H9 (cell line): ENCODE measurements at regions not wholly inside any gene's neighbourhood (a gene's known extent, or its start where the extent isn't known, plus 50 kb on each side); places are given as distances from the start of the nearest gene placed in this dataset.

Experiments
- DNase-seq: peaks from one replicate; pipeline ENCODE4 v3.0.0-alpha.2; 2017
- H2AFZ ChIP-seq: one replicate; pipeline ENCODE4 v1.6.1; 2013; ENCODE audit warnings: mild to moderate bottlenecking, low read length, control low read depth, moderate library complexity
- H2AK5ac ChIP-seq: 2 replicates; pipeline ENCODE4 v1.6.1; 2013; ENCODE audit warnings: low read length, control low read depth, mixed read lengths; ENCODE audit not compliant: insufficient read length
- H2BK120ac ChIP-seq: one replicate; pipeline ENCODE4 v1.6.1; 2013; ENCODE audit warnings: low read depth, mild to moderate bottlenecking, low read length, control low read depth, inconsistent platforms; ENCODE audit not compliant: poor library complexity, severe bottlenecking
- H2BK12ac ChIP-seq: 2 replicates; pipeline ENCODE4 v1.6.1; 2013; ENCODE audit warnings: low read length, control low read depth, mixed read lengths, low read depth; ENCODE audit not compliant: insufficient read length
- H2BK15ac ChIP-seq: 2 replicates; pipeline ENCODE4 v1.6.1; 2013; ENCODE audit warnings: low read depth, low read length, control low read depth
- H2BK20ac ChIP-seq: one replicate; pipeline ENCODE4 v1.6.1; 2013; ENCODE audit warnings: low read depth, mild to moderate bottlenecking, low read length, control low read depth, inconsistent platforms; ENCODE audit not compliant: poor library complexity, severe bottlenecking
- H2BK5ac ChIP-seq: 2 replicates; pipeline ENCODE4 v1.6.1; 2013; ENCODE audit warnings: low read length, control low read depth, mixed read lengths; ENCODE audit not compliant: insufficient read length
- H3K14ac ChIP-seq: 2 replicates; pipeline ENCODE4 v1.6.1; 2013; ENCODE audit warnings: low read length, control low read depth; ENCODE audit not compliant: insufficient read depth
- H3K18ac ChIP-seq: 2 replicates; pipeline ENCODE4 v1.6.1; 2013; ENCODE audit warnings: low read depth, mild to moderate bottlenecking, mixed read lengths, low read length, control low read depth; ENCODE audit not compliant: insufficient read length
- H3K23ac ChIP-seq: 2 replicates; pipeline ENCODE4 v1.6.1; 2013; ENCODE audit warnings: low read length, control low read depth, mixed read lengths, low read depth; ENCODE audit not compliant: insufficient read length
- H3K23me2 ChIP-seq: 2 replicates; pipeline ENCODE4 v1.6.1; 2013; ENCODE audit warnings: low read depth, mild to moderate bottlenecking, mixed read lengths, low read length, control low read depth; ENCODE audit not compliant: insufficient read length, poor library complexity, severe bottlenecking
- H3K27ac ChIP-seq: 2 replicates; pipeline ENCODE4 v1.5.1; 2013; ENCODE audit warnings: low read length, control low read depth, mixed read lengths, low read depth; ENCODE audit not compliant: insufficient read length
- H3K27me3 ChIP-seq: 2 replicates; pipeline ENCODE4 v1.6.1; 2013; ENCODE audit warnings: low read length, control low read depth, inconsistent platforms; ENCODE audit not compliant: insufficient read depth
- H3K4ac ChIP-seq: 2 replicates; pipeline ENCODE4 v1.6.1; 2013; ENCODE audit warnings: low read depth, mild to moderate bottlenecking, control low read depth, inconsistent platforms, low read length, moderate library complexity
- H3K4me1 ChIP-seq: 2 replicates; pipeline ENCODE4 v1.6.1; 2013; ENCODE audit warnings: low read length, control low read depth, inconsistent platforms; ENCODE audit not compliant: insufficient read depth
- H3K4me2 ChIP-seq: 2 replicates; pipeline ENCODE4 v1.6.1; 2013; ENCODE audit warnings: low read length, control low read depth, mixed read lengths; ENCODE audit not compliant: insufficient read length, insufficient read depth
- H3K56ac ChIP-seq: 2 replicates; pipeline ENCODE4 v1.6.1; 2013; ENCODE audit warnings: low read depth, mild to moderate bottlenecking, mixed read lengths, low read length, control low read depth; ENCODE audit not compliant: insufficient read length
- H3K79me1 ChIP-seq: 2 replicates; pipeline ENCODE4 v1.6.1; 2013; ENCODE audit warnings: low read depth, mild to moderate bottlenecking, moderate library complexity, low read length, control low read depth, inconsistent platforms; ENCODE audit not compliant: insufficient read depth, poor library complexity, severe bottlenecking
- H3K79me2 ChIP-seq: 2 replicates; pipeline ENCODE4 v1.6.1; 2013; ENCODE audit warnings: low read length, control low read depth, inconsistent platforms; ENCODE audit not compliant: insufficient read depth
- H3K9ac ChIP-seq: 2 replicates; pipeline ENCODE4 v1.6.1; 2013; ENCODE audit warnings: low read length, control low read depth, mixed read lengths; ENCODE audit not compliant: insufficient read length; ENCODE audit errors: extremely low read depth
- H3K9me3 ChIP-seq: one replicate; pipeline ENCODE4 v1.6.1; 2013; ENCODE audit warnings: low read depth, low read length, inconsistent platforms; ENCODE audit not compliant: control insufficient read depth
- H3T11ph ChIP-seq: one replicate; pipeline ENCODE4 v1.6.1; 2013; ENCODE audit warnings: mild to moderate bottlenecking, low read length, control low read depth, inconsistent platforms
- H4K20me1 ChIP-seq: one replicate; pipeline ENCODE4 v1.6.1; 2013; ENCODE audit not compliant: control insufficient read depth, insufficient read length, insufficient read depth
- H4K5ac ChIP-seq: 2 replicates; pipeline ENCODE4 v1.6.1; 2013; ENCODE audit warnings: low read depth, mild to moderate bottlenecking, mixed read lengths, low read length, control low read depth; ENCODE audit not compliant: insufficient read length
- H4K8ac ChIP-seq: replicated peaks from 2 replicates; pipeline ENCODE4 v1.6.1; 2013; ENCODE audit warnings: low read length, control low read depth, mixed read lengths, low read depth; ENCODE audit not compliant: insufficient read length
- H4K91ac ChIP-seq: 2 replicates; pipeline ENCODE4 v1.6.1; 2013; ENCODE audit warnings: low read depth, mild to moderate bottlenecking, moderate library complexity, mixed read lengths, low read length, control low read depth; ENCODE audit not compliant: insufficient read length
- H3K27ac Mint-ChIP-seq, 3 experiments: 2 replicates in 2 of 3; 3 replicates in 1 of 3; pipeline ENCODE4 v1.8.0; 2020 to 2021; ENCODE audit warnings: mixed read lengths in 3 of 3, mild to moderate bottlenecking in 1 of 3, moderate library complexity in 1 of 3
- H3K27me3 Mint-ChIP-seq: 2 replicates; pipeline ENCODE4 v1.8.0; 2021; ENCODE audit warnings: low read depth, mild to moderate bottlenecking, moderate library complexity, mixed read lengths
- H3K36me3 Mint-ChIP-seq, 3 experiments: 2 replicates in 2 of 3; 3 replicates in 1 of 3; pipeline ENCODE4 v1.8.0; 2020 to 2021; ENCODE audit warnings: low read depth in 3 of 3, mixed read lengths in 3 of 3; ENCODE audit not compliant: insufficient read depth in 1 of 3
- H3K4me1 Mint-ChIP-seq, 2 experiments: 2 replicates each; pipeline ENCODE4 v1.8.0; 2020; ENCODE audit warnings: mixed read lengths in 2 of 2
- H3K4me3 Mint-ChIP-seq, 2 experiments: 2 replicates in 1 of 2; 3 replicates in 1 of 2; pipeline ENCODE4 v1.8.0; 2020 to 2021; ENCODE audit warnings: mild to moderate bottlenecking in 2 of 2, mixed read lengths in 2 of 2, moderate library complexity in 1 of 2
- H3K9me3 Mint-ChIP-seq, 2 experiments: 2 replicates in 1 of 2; 3 replicates in 1 of 2; pipeline ENCODE4 v1.8.0; 2020; ENCODE audit warnings: mild to moderate bottlenecking in 2 of 2, mixed read lengths in 2 of 2, moderate library complexity in 1 of 2
- WGBS: extraction: QIAGEN DNeasy Blood & Tissue Kit; methylation state at CpG from one replicate; pipeline ENCODE4 v1.1.7; 2013; ENCODE audit warnings: missing lambda C conversion rate, low lambda C conversion rate, mixed read lengths; ENCODE audit not compliant: insufficient read length; ENCODE audit errors: extremely low coverage; 5-methylcytosine and 5-hydroxymethylcytosine counted together
- TF ChIP-seq, protein P1 (sequence below): fragments of 200-600 bp; sonication (generic); conservative IDR thresholded peaks from 3 replicates; pipeline ENCODE4 v1.8.0; 2021; ENCODE audit warnings: antibody characterized with exemption, mild to moderate bottlenecking

DNA sequence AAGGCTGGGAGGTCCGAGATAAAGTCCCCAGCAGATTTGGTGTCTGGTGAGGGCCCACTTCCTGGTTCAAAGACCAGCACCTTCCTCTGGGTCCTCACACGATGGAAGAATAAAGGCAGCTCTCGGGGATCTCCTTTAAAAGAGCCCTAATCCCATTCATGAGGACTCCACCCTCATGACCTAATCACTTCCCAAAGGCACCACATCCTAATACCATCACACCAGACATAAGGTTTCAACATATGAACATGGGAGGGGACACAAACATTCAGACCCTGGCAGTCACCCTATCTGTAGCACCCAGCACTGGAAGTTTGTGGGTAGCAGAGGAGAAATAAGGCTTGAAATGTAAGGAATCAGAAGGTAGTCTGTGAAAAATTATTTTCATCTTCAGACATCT lies 112.9 kb upstream of the NOCT start:
- no peaks in the 10 kb centered on the region for H3K23me2 ChIP-seq
- H3K27me3 Mint-ChIP-seq: no peaks in the 10 kb centered on the region; the same call in 1 of the 2 replicates
- H3K4me2 ChIP-seq: no peak overlapping the region
- no peaks in the 10 kb centered on the region for H3K79me1 ChIP-seq
- no peak overlapping the region for H2BK120ac ChIP-seq
- H3K9me3 Mint-ChIP-seq: peaks cover 3 to 9% of the 10 kb centered on the region in 2 experiments; a peak in 4 of 5 replicates
- no peak overlapping the region for H3K4ac ChIP-seq
- no peaks in the 10 kb centered on the region for H3K79me2 ChIP-seq
- H2AFZ ChIP-seq: no peak overlapping the region
- H3T11ph ChIP-seq: no peak overlapping the region
- H3K27ac Mint-ChIP-seq: no peak overlapping the region; a peak in 1 of 7 replicates
- no peaks in the 10 kb centered on the region for H3K27me3 ChIP-seq
- peaks cover 3 to 8% (median 3%) of the 10 kb centered on the region in 3 experiments; a peak in 4 of 7 replicates for H3K36me3 Mint-ChIP-seq
- H2BK15ac ChIP-seq: no peak overlapping the region
- H2AK5ac ChIP-seq: no peak overlapping the region
- H2BK12ac ChIP-seq: no peak overlapping the region
- no peak overlapping the region for H3K18ac ChIP-seq
- no peak overlapping the region for H4K8ac ChIP-seq
- TF ChIP-seq, protein P1, sequence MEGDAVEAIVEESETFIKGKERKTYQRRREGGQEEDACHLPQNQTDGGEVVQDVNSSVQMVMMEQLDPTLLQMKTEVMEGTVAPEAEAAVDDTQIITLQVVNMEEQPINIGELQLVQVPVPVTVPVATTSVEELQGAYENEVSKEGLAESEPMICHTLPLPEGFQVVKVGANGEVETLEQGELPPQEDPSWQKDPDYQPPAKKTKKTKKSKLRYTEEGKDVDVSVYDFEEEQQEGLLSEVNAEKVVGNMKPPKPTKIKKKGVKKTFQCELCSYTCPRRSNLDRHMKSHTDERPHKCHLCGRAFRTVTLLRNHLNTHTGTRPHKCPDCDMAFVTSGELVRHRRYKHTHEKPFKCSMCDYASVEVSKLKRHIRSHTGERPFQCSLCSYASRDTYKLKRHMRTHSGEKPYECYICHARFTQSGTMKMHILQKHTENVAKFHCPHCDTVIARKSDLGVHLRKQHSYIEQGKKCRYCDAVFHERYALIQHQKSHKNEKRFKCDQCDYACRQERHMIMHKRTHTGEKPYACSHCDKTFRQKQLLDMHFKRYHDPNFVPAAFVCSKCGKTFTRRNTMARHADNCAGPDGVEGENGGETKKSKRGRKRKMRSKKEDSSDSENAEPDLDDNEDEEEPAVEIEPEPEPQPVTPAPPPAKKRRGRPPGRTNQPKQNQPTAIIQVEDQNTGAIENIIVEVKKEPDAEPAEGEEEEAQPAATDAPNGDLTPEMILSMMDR: no peak
- no peak for DNase-seq
- H3K27ac ChIP-seq: no peak overlapping the region
- no CpG with 5 or more reads among the region's 3 CpGs for WGBS
- no peaks in the 10 kb centered on the region for H3K4me1 ChIP-seq
- no peak overlapping the region for H3K14ac ChIP-seq
- H4K20me1 ChIP-seq: no peaks in the 10 kb centered on the region
- H3K4me1 Mint-ChIP-seq: no peaks in the 10 kb centered on the region
- H3K23ac ChIP-seq: no peak overlapping the region
- no peak overlapping the region for H3K56ac ChIP-seq
- no peak overlapping the region for H3K9ac ChIP-seq
- H2BK20ac ChIP-seq: no peak overlapping the region
- H3K4me3 Mint-ChIP-seq: no peak overlapping the region
- no peak overlapping the region for H4K5ac ChIP-seq
- no peak overlapping the region for H2BK5ac ChIP-seq
- no peaks in the 10 kb centered on the region for H3K9me3 ChIP-seq
- H4K91ac ChIP-seq: no peak overlapping the region
